ENCODE measurements at regions not wholly inside any gene's neighbourhood (a gene's known extent, or its start where the extent isn't known, plus 50 kb on each side); places are given as distances from the start of the nearest gene placed in this dataset.

DNA sequence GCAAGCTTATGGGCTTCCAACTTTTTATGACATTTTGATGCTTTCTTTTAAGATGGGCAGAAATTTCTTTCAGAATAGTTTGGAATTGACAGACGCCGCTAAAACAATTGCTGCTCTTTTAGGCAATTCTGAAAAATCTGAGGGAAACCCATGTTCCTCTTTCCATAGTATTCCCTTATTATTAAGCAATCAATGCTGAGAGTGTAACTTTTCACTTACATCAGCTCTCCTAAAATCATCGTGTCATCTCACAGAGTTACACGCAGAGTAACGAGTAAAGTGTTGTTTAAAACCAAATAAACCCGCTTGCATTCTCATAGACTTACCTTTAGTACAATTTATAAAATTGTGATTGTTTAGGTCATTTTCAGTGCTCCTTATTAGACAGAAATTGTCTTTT lies 150.6 kb downstream of the MAF start:
- no peak for DNase-seq (ENCODE audit: low spot score)
- no peaks in the 10 kb centered on the region for H3K9me3 ChIP-seq (ENCODE audit: low read length)
- no peak overlapping the region for H3K4me2 ChIP-seq (ENCODE audit: low read length)
- no peak overlapping the region for H3K4me3 ChIP-seq (ENCODE audit: low read depth, low read length, poor library complexity, severe bottlenecking)
- TF ChIP-seq, protein P1, sequence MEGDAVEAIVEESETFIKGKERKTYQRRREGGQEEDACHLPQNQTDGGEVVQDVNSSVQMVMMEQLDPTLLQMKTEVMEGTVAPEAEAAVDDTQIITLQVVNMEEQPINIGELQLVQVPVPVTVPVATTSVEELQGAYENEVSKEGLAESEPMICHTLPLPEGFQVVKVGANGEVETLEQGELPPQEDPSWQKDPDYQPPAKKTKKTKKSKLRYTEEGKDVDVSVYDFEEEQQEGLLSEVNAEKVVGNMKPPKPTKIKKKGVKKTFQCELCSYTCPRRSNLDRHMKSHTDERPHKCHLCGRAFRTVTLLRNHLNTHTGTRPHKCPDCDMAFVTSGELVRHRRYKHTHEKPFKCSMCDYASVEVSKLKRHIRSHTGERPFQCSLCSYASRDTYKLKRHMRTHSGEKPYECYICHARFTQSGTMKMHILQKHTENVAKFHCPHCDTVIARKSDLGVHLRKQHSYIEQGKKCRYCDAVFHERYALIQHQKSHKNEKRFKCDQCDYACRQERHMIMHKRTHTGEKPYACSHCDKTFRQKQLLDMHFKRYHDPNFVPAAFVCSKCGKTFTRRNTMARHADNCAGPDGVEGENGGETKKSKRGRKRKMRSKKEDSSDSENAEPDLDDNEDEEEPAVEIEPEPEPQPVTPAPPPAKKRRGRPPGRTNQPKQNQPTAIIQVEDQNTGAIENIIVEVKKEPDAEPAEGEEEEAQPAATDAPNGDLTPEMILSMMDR (conservative IDR thresholded peaks at IDR 0.05; ENCODE audit: low read length) = no peak
- TF ChIP-seq EZH2phosphoT487 (IDR thresholded peaks at IDR 0.05; ENCODE audit: borderline replicate concordance, low read depth, low read length) = no peak
- ChIA-PET POLR2A (interaction anchor here (0.7 kb wide), 1 partner anchor 1441 kb away, joined by 3 read pairs; no protein-coding TSS in a partner anchor), CTCF (ENCODE audit: unreplicated experiment) (no interaction called here)
- intact Hi-C loops (cut with micrococcal nuclease; ENCODE audit: unreplicated experiment) = no loop called here
- H3K4me1 ChIP-seq (ENCODE audit: insufficient read depth, low read length, poor library complexity, severe bottlenecking) = no peaks in the 10 kb centered on the region
- H3K27ac ChIP-seq (ENCODE audit: low read depth, low read length, poor library complexity, severe bottlenecking) = no peak overlapping the region
- no peaks in the 10 kb centered on the region for H3K36me3 ChIP-seq (ENCODE audit: insufficient read depth, low read length)
- no peaks in the 10 kb centered on the region for H4K20me1 ChIP-seq (ENCODE audit: insufficient read depth, low read length)
- H3K9me2 ChIP-seq (ENCODE audit: insufficient read depth, low read length) = no peaks in the 10 kb centered on the region
- H2AFZ ChIP-seq (ENCODE audit: low read length) = no peak overlapping the region
- H3K79me2 ChIP-seq (ENCODE audit: insufficient read depth, low read depth, low read length) = no peaks in the 10 kb centered on the region
- no TSS peak for BruUV-seq (replicated peaks)

DNA sequence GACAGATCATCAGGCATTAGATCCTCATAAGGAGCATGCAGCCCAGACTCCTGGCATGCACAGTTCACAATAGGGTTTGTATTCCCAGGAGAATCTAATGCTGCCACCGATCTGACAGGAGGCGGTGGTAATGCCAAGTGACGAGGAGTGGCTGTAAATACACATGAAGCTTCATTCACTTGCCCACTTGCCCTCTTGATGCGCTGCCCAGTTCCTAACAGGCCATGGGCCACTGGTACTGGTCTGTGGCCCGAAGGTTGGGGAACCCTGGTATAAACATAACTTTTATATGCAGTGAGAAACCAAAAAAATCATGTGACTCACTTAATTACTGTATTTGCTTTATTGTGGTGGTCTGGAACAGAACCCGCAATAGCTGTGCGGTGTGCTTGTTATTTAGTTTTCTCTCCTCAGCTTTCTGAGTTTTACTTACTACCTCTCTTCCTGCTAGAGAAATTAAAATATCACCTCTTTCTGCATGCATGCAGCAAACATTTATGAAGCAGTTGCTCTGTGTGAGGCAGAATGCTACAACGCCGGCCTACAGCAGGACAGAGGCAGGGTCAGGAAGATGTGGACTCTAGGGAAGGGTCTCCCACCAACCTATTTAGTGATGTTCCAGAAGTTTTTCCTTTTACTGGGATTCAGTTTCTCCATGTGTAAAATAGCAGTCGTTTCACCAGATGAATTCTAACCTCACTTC lies 151.3 kb downstream of the MAF start:
- intact Hi-C loops (cut with micrococcal nuclease; ENCODE audit: unreplicated experiment) = no loop called here
- Histone ChIP-seq H3K36me3 (ENCODE audit: insufficient read depth, low read length) (no peaks in the 10 kb centered on the region), H3K27ac (ENCODE audit: low read depth, low read length, poor library complexity, severe bottlenecking) (no peak overlapping the region), H3K4me3 (ENCODE audit: low read depth, low read length, poor library complexity, severe bottlenecking) (no peak overlapping the region), H3K9me2 (ENCODE audit: insufficient read depth, low read length) (no peaks in the 10 kb centered on the region), H4K20me1 (ENCODE audit: insufficient read depth, low read length) (no peaks in the 10 kb centered on the region), H3K4me2 (ENCODE audit: low read length) (no peak overlapping the region), H2AFZ (ENCODE audit: low read length) (no peak overlapping the region), H3K4me1 (ENCODE audit: insufficient read depth, low read length, poor library complexity, severe bottlenecking) (no peaks in the 10 kb centered on the region), H3K9me3 (ENCODE audit: low read length) (no peaks in the 10 kb centered on the region), H3K79me2 (ENCODE audit: insufficient read depth, low read depth, low read length) (no peaks in the 10 kb centered on the region)
- TF ChIP-seq, protein P1 (conservative IDR thresholded peaks at IDR 0.05; ENCODE audit: low read length) = no peak
- TF ChIP-seq EZH2phosphoT487 (IDR thresholded peaks at IDR 0.05; ENCODE audit: borderline replicate concordance, low read depth, low read length) = no peak
- CTCF ChIA-PET (ENCODE audit: unreplicated experiment) = no interaction called here
- BruUV-seq (replicated peaks) = no TSS peak
- DNase-seq (ENCODE audit: low spot score) = no peak
- POLR2A ChIA-PET = no interaction called here

DNA sequence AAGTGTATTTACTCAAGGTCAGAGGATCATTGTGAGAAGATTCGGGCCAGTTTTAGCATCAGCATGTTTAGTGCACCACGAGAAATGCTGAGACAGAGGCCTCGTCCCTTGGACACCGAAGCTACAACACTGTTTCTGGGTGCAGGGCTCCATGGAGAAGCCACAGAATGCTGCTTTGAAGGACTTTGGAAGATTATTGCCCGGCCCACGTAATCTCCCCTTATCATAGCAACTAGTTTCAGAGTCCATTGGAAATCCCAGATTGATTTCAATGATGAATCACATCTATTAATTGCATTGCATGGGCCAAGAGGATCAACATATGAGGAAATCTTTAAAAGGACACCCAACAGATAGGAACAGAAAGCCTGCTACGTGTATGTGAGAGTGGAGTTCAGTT lies 156.0 kb downstream of the MAF start:
- POLR2A ChIA-PET = no interaction called here
- Histone ChIP-seq H3K36me3 (ENCODE audit: insufficient read depth, low read length) (no peaks in the 10 kb centered on the region), H3K9me3 (ENCODE audit: low read length) (no peaks in the 10 kb centered on the region), H3K4me2 (ENCODE audit: low read length) (no peak overlapping the region), H3K4me3 (ENCODE audit: low read depth, low read length, poor library complexity, severe bottlenecking) (no peak overlapping the region), H3K79me2 (ENCODE audit: insufficient read depth, low read depth, low read length) (no peaks in the 10 kb centered on the region), H2AFZ (ENCODE audit: low read length) (no peak overlapping the region), H4K20me1 (ENCODE audit: insufficient read depth, low read length) (no peaks in the 10 kb centered on the region), H3K9me2 (ENCODE audit: insufficient read depth, low read length) (no peaks in the 10 kb centered on the region), H3K27ac (ENCODE audit: low read depth, low read length, poor library complexity, severe bottlenecking) (no peak overlapping the region), H3K4me1 (ENCODE audit: insufficient read depth, low read length, poor library complexity, severe bottlenecking) (no peaks in the 10 kb centered on the region)
- TF ChIP-seq, protein P1 (conservative IDR thresholded peaks at IDR 0.05; ENCODE audit: low read length) = no peak
- TF ChIP-seq EZH2phosphoT487 (IDR thresholded peaks at IDR 0.05; ENCODE audit: borderline replicate concordance, low read depth, low read length) = no peak
- no TSS peak for BruUV-seq (replicated peaks)
- CTCF ChIA-PET (ENCODE audit: unreplicated experiment) = no interaction called here
- intact Hi-C loops (cut with micrococcal nuclease; ENCODE audit: unreplicated experiment) = no loop called here
- DNase-seq (ENCODE audit: low spot score) = no peak
